ENCODE measurements at regions not wholly inside any gene's neighbourhood (a gene's known extent, or its start where the extent isn't known, plus 50 kb on each side); places are given as distances from the start of the nearest gene placed in this dataset.

DNA sequence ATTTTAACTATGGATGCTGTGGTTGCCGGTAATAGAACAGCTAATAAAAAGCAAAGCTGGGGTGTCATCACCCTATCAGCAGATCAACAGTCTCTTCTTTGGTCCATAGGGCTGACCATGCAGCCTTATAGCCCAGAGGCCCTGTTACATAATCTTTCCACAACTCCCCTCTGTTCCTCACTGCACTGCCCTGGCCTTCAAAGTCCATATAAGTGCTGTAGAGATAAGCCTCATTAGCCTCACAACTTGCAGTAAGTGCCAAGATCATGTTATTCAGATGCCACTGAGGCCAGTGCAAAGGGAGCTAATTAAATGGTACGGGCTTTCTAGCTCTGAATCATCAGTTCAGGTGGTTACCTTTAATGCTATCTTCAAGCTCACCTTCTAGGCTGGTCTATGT, 89.7 kb upstream of the CXCR4 start:
- TF ChIP-seq, protein P1, sequence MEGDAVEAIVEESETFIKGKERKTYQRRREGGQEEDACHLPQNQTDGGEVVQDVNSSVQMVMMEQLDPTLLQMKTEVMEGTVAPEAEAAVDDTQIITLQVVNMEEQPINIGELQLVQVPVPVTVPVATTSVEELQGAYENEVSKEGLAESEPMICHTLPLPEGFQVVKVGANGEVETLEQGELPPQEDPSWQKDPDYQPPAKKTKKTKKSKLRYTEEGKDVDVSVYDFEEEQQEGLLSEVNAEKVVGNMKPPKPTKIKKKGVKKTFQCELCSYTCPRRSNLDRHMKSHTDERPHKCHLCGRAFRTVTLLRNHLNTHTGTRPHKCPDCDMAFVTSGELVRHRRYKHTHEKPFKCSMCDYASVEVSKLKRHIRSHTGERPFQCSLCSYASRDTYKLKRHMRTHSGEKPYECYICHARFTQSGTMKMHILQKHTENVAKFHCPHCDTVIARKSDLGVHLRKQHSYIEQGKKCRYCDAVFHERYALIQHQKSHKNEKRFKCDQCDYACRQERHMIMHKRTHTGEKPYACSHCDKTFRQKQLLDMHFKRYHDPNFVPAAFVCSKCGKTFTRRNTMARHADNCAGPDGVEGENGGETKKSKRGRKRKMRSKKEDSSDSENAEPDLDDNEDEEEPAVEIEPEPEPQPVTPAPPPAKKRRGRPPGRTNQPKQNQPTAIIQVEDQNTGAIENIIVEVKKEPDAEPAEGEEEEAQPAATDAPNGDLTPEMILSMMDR (conservative IDR thresholded peaks at IDR 0.05; ENCODE audit: low read depth, low read length): no peak
- no peak for TF ChIP-seq EZH2 (IDR thresholded peaks at IDR 0.05; ENCODE audit: borderline replicate concordance, low read depth, low read length, poor library complexity, severe bottlenecking)
